MCF 10A (cell line): ENCODE measurements at regions not wholly inside any gene's neighbourhood (a gene's known extent, or its start where the extent isn't known, plus 50 kb on each side); places are given as distances from the start of the nearest gene placed in this dataset.

Source experiments
- BruUV-seq: library from RNA; stranded (reverse); fragments of 400-500 nt; replicated peaks from 2 replicates; lab custom pipeline; 2021; lab: Mats Ljungman, UMichigan
- CTCF ChIA-PET: fragments of 300-600 bp; sonication (Branson Sonifier 250); formaldehyde crosslinking; extraction: SDS; loops from one replicate; lab custom pipeline; 2021; ENCODE audit warnings: antibody characterized with exemption, inconsistent platforms; lab: Yijun Ruan, JAX
- POLR2A ChIA-PET: fragments of 300-600, 350-650 bp; sonication (Branson Sonifier 250); formaldehyde crosslinking; extraction: SDS; loops from one replicate; lab custom pipeline; 2020; ENCODE audit warnings: antibody characterized with exemption, inconsistent platforms; lab: Yijun Ruan, JAX
- DNase-seq: peaks from one replicate; pipeline ENCODE4 v3.0.0-alpha.2; 2018; ENCODE audit not compliant: unreplicated experiment
- H3K27ac Mint-ChIP-seq: one replicate; pipeline ENCODE4 v1.8.0; 2022; ENCODE audit warnings: mild to moderate bottlenecking, low read depth, mixed read lengths; ENCODE audit not compliant: unreplicated experiment
- H3K27me3 Mint-ChIP-seq: one replicate; pipeline ENCODE4 v1.8.0; 2022; ENCODE audit warnings: mixed read lengths; ENCODE audit not compliant: insufficient read depth, unreplicated experiment
- H3K36me3 Mint-ChIP-seq: one replicate; pipeline ENCODE4 v1.8.0; 2022; ENCODE audit warnings: mild to moderate bottlenecking, moderate library complexity, mixed read lengths; ENCODE audit not compliant: insufficient read depth, unreplicated experiment
- H3K4me1 Mint-ChIP-seq: one replicate; pipeline ENCODE4 v1.8.0; 2022; ENCODE audit warnings: mixed read lengths; ENCODE audit not compliant: insufficient read depth, unreplicated experiment
- H3K4me3 Mint-ChIP-seq: one replicate; pipeline ENCODE4 v1.8.0; 2022; ENCODE audit warnings: mild to moderate bottlenecking, moderate library complexity, mixed read lengths; ENCODE audit not compliant: unreplicated experiment
- H3K9me3 Mint-ChIP-seq: one replicate; pipeline ENCODE4 v1.8.0; 2022; ENCODE audit warnings: mixed read lengths; ENCODE audit not compliant: unreplicated experiment
- CTCF ChIP-seq: fragments of 200-600 bp; IDR thresholded peaks from one replicate; pipeline ENCODE4 v1.8.0; 2022; ENCODE audit warnings: antibody characterized with exemption, mild to moderate bottlenecking; ENCODE audit not compliant: unreplicated experiment
- intact Hi-C: fragments of 100-400 bp; cut with micrococcal nuclease; formaldehyde crosslinking; loops from 2 replicates; pipeline ENCODE4 v1.14.1; 2022

GRCh38 chr2:241946306-241947003 lies 76.9 kb downstream of the RTP5 start:
- intact Hi-C loops = no loop called here
- H3K27me3 Mint-ChIP-seq = peaks cover 26% of the 10 kb centered on the region
- POLR2A ChIA-PET = no interaction called here
- peaks cover 8% of the 10 kb centered on the region for H3K9me3 Mint-ChIP-seq
- no TSS peak for BruUV-seq
- CTCF ChIA-PET = no interaction called here
- no peak for TF ChIP-seq CTCF
- no peak overlapping the region for H3K4me3 Mint-ChIP-seq
- no peak overlapping the region for H3K27ac Mint-ChIP-seq
- H3K36me3 Mint-ChIP-seq = no peaks in the 10 kb centered on the region
- no peaks in the 10 kb centered on the region for H3K4me1 Mint-ChIP-seq
- DNase-seq = no peak

GRCh38 chr2:241947004-241947350 lies 77.4 kb downstream of the RTP5 start:
- Mint-ChIP-seq H3K4me3 (no peak overlapping the region), H3K36me3 (no peaks in the 10 kb centered on the region), H3K27ac (no peak overlapping the region), H3K27me3 (peaks cover 26% of the 10 kb centered on the region), H3K9me3 (peaks cover 8% of the 10 kb centered on the region), H3K4me1 (no peaks in the 10 kb centered on the region)
- ChIA-PET CTCF (no interaction called here), POLR2A (no interaction called here)
- TF ChIP-seq CTCF = no peak
- no TSS peak for BruUV-seq
- intact Hi-C loops = no loop called here
- DNase-seq = no peak

- intact Hi-C loops = no loop called here
- POLR2A ChIA-PET = no interaction called here
- Mint-ChIP-seq H3K27ac (no peak overlapping the region), H3K4me3 (no peak overlapping the region), H3K27me3 (peaks cover 26% of the 10 kb centered on the region), H3K9me3 (peaks cover 8% of the 10 kb centered on the region), H3K4me1 (no peaks in the 10 kb centered on the region), H3K36me3 (no peaks in the 10 kb centered on the region)
- no peak for DNase-seq
- CTCF ChIA-PET = no interaction called here
- TF ChIP-seq CTCF = no peak
- BruUV-seq = no TSS peak
Measured at GRCh38 chr2:241947401-241947800, 77.9 kb downstream of the RTP5 start.

GRCh38 chr2:241947876-241948275 lies 78.3 kb downstream of the RTP5 start:
- ChIA-PET CTCF (no interaction called here), POLR2A (no interaction called here)
- TF ChIP-seq CTCF = no peak
- peaks cover 8% of the 10 kb centered on the region for H3K9me3 Mint-ChIP-seq
- H3K4me3 Mint-ChIP-seq = no peak overlapping the region
- intact Hi-C loops = no loop called here
- H3K27me3 Mint-ChIP-seq = peaks cover 25% of the 10 kb centered on the region
- no TSS peak for BruUV-seq
- H3K27ac Mint-ChIP-seq = no peak overlapping the region
- no peaks in the 10 kb centered on the region for H3K4me1 Mint-ChIP-seq
- no peak for DNase-seq
- no peaks in the 10 kb centered on the region for H3K36me3 Mint-ChIP-seq
